Osteocyte (in vitro differentiated cells): ENCODE measurements at regions not wholly inside any gene's neighbourhood (a gene's known extent, or its start where the extent isn't known, plus 50 kb on each side); places are given as distances from the start of the nearest gene placed in this dataset.

ENCODE experiments used
- DNase-seq: peaks from one replicate; pipeline ENCODE4 v3.0.0; 2021; ENCODE audit warnings: mixed read lengths; ENCODE audit not compliant: unreplicated experiment; ENCODE audit errors: extremely low spot score
- H3K27ac Mint-ChIP-seq: one replicate; pipeline ENCODE4 v1.8.0; 2021; ENCODE audit warnings: mild to moderate bottlenecking, mixed read lengths; ENCODE audit not compliant: unreplicated experiment
- H3K27me3 Mint-ChIP-seq: one replicate; pipeline ENCODE4 v1.8.0; 2021; ENCODE audit warnings: mixed read lengths; ENCODE audit not compliant: unreplicated experiment
- H3K36me3 Mint-ChIP-seq: one replicate; pipeline ENCODE4 v1.8.0; 2021; ENCODE audit warnings: mixed read lengths; ENCODE audit not compliant: unreplicated experiment
- H3K4me1 Mint-ChIP-seq: one replicate; pipeline ENCODE4 v1.8.0; 2021; ENCODE audit warnings: mixed read lengths; ENCODE audit not compliant: unreplicated experiment
- H3K4me3 Mint-ChIP-seq: one replicate; pipeline ENCODE4 v1.8.0; 2021; ENCODE audit warnings: mild to moderate bottlenecking, moderate library complexity, mixed read lengths; ENCODE audit not compliant: unreplicated experiment
- H3K9me3 Mint-ChIP-seq: one replicate; pipeline ENCODE4 v1.8.0; 2021; ENCODE audit warnings: mixed read lengths; ENCODE audit not compliant: unreplicated experiment
- TF ChIP-seq, protein P1 (sequence below): fragments of 200-600 bp; sonication (generic); IDR thresholded peaks from 2 replicates; pipeline ENCODE4 v1.5.0; 2021; ENCODE audit warnings: antibody characterized with exemption, mild to moderate bottlenecking, moderate library complexity

DNA sequence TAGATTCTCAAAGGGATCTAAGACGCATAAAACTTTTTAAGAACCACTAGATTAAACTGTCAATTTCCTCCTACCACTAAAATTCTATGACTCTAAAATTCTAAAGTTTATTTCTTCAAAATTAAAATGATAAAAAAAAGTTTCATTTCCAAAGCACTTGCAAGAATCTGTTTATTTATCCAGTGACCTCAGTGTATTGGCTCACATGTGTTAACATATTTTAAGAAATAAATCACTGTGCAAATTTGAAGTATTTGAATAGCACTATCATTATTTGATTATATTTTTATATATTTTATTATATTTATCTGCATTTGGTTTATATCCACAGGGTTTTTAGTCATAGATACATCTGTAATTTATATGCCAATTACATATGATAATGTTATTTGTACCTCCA lies 62.2 kb upstream of the SLC12A2 start:
- Mint-ChIP-seq H3K4me1 (no peaks in the 10 kb centered on the region), H3K36me3 (peaks cover 10% of the 10 kb centered on the region), H3K4me3 (no peak overlapping the region), H3K27ac (no peak overlapping the region), H3K27me3 (no peaks in the 10 kb centered on the region), H3K9me3 (peaks cover 7% of the 10 kb centered on the region)
- DNase-seq: no peak
- TF ChIP-seq, protein P1, sequence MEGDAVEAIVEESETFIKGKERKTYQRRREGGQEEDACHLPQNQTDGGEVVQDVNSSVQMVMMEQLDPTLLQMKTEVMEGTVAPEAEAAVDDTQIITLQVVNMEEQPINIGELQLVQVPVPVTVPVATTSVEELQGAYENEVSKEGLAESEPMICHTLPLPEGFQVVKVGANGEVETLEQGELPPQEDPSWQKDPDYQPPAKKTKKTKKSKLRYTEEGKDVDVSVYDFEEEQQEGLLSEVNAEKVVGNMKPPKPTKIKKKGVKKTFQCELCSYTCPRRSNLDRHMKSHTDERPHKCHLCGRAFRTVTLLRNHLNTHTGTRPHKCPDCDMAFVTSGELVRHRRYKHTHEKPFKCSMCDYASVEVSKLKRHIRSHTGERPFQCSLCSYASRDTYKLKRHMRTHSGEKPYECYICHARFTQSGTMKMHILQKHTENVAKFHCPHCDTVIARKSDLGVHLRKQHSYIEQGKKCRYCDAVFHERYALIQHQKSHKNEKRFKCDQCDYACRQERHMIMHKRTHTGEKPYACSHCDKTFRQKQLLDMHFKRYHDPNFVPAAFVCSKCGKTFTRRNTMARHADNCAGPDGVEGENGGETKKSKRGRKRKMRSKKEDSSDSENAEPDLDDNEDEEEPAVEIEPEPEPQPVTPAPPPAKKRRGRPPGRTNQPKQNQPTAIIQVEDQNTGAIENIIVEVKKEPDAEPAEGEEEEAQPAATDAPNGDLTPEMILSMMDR: no peak
